GM19438 (cell line): ENCODE measurements at regions not wholly inside any gene's neighbourhood (a gene's known extent, or its start where the extent isn't known, plus 50 kb on each side); places are given as distances from the start of the nearest gene placed in this dataset.
"Not testable (repeated sequence)": the region's sequence is repeated elsewhere in the genome, so short reads cannot be mapped to it uniquely, and the experiment has no call there.

Source experiments
- ATAC-seq: cut with Tn5 transposase; IDR thresholded peaks from one replicate; pipeline ENCODE4 v1.9.1; 2021; ENCODE audit warnings: low read depth; ENCODE audit not compliant: unreplicated experiment

DNA sequence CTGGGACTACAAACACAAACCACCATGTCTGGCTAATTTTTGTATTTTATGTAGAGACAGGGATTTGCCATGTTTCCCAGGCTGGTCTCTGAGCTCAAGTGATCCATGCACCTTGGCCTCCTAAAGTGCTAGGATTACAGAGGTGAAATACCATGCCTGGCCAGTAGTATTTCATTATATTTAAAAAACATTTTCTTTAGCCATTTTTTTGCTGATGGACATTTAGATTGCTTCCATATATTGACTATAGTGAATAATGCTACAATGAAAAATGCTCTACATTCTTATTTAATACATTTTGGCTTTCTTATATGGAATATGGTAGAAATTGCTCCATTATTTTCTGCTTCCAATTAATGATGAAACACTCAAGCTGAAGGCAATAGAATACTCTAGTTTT is 1439.7 kb downstream of the FSTL5 start:
- no peak for ATAC-seq

- no peak for ATAC-seq
These were observed 1418.7 kb downstream of the FSTL5 start for GRCh38 chr4:160745126-160745525.

DNA sequence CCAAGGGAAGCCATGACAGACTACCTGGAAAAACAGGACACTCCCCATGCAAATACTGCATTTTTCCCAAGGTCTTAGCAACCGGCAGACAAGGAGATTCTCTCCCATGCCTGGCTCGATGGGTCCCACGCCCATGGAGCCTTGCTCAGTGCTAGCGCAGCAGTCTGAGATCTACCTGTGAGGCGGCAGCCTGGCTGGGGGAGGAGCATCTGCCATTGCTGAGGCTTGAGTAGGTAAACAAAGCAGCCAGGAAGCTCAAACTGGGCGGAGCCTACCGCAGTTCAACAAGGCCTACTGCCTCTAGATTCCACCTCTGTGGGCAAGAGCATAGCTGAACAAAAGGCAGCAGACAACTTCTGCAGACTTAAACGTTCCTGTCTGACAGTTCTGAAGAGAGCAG is 1417.2 kb downstream of the FSTL5 start:
- ATAC-seq: not testable (repeated sequence)

GRCh38 chr4:160772668-160773067 is 1391.1 kb downstream of the FSTL5 start:
- ATAC-seq: no peak

- no peak for ATAC-seq
These were observed 1368.6 kb downstream of the FSTL5 start for GRCh38 chr4:160795216-160795615.

DNA sequence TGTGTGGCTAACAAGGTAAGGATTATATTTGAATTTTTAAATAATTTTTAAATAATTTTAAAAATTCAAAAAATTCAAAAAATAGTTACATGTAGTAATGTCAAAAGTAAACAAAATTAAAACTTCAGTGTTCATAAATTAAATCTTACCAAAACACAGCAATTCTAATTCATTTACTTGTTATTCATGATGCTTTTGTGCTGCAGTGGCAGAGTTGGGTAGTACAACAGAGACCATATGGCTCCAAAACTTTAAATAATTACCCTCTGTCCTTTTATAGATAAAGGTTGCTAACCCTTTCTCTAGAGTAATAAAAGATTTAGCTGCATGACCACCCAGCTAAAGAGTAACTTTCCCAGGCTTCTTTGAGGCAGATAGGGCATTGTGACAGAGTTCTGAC is 1355.6 kb downstream of the FSTL5 start:
- ATAC-seq: no peak

- ATAC-seq: no peak
These were observed 1354.2 kb downstream of the FSTL5 start for GRCh38 chr4:160809576-160809975.

GRCh38 chr4:160810424-160810823 is 1353.4 kb downstream of the FSTL5 start:
- no peak for ATAC-seq

- no peak for ATAC-seq
These were observed 1352.9 kb downstream of the FSTL5 start for GRCh38 chr4:160810941-160811340.

DNA sequence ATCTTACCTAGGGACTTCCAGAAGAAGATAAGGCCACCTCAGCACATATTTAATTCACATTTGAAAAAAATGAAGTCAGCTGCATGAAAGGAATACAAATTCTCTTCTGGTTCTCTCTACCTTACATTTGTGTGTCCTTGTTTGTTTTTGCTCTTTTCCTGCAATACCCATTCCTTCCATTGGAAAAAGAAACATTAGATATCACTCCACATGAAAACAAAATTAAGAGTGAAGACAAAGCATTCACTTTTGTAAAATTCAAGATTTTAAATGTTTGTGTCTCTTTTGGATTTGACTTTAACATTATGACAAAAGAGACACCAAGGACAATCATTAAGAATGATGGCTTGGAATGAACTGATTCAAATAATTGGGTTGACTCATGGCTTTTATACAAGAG is 1351.8 kb downstream of the FSTL5 start:
- no peak for ATAC-seq

DNA sequence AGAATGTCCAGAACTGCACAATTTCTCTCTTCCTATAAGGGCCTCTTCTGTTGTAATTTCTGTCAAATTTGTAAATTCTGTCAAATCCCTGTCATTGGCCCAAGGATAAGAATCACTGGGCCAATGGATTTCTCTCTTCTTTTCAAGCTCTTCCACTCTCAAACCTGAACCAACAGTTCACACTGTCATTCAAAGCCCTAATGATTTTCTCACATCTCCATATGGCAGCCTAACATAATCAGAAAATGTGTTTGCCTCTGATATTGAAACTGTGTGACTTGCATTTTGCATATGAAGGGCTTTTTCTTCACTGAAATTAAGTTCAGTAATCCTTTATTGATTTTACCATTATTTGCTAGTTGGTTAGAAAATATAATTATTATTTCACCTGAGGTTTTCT is 1349.1 kb downstream of the FSTL5 start:
- no peak for ATAC-seq

- no peak for ATAC-seq
These were observed 1345.2 kb downstream of the FSTL5 start for GRCh38 chr4:160818571-160818970.

GRCh38 chr4:160819791-160820190 is 1344.0 kb downstream of the FSTL5 start:
- ATAC-seq: no peak

DNA sequence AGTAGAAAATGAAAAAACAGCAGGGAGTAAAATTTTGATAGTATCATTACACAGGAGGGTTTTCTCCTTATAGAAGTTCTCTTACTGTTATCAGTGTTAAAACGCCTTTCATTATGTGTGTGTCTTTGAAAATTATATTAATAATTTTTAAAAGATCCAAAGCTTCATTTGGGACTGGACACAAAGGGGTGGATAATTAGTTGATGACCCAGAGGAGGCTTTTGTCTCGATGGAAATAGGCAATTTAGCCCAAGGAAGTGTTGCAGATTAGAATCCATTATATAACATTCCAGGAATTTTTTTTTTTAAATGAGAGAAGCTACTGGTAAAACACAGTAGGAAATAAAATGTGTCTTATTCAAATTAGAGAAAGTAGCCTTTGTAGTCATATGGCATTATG is 1339.3 kb downstream of the FSTL5 start:
- no peak for ATAC-seq

- no peak for ATAC-seq
These were observed 1338.0 kb downstream of the FSTL5 start for GRCh38 chr4:160825644-160826338.

DNA sequence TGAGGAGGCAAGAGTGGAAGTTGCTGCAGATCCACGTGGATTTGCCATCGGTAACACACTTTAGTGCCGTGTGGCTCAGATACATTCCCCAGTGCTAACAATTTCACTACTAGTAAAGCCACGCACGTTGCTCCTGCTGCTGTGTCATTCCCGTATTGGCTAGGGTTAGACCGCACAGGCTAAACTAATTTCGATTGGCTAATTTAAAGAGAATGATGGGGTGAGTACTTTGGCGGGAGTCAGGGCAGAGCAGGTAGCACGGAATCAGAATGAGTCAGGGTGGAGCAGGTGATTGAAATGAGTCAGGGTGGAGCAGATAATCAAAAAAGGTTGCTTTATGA is 1337.5 kb downstream of the FSTL5 start:
- ATAC-seq: no peak

DNA sequence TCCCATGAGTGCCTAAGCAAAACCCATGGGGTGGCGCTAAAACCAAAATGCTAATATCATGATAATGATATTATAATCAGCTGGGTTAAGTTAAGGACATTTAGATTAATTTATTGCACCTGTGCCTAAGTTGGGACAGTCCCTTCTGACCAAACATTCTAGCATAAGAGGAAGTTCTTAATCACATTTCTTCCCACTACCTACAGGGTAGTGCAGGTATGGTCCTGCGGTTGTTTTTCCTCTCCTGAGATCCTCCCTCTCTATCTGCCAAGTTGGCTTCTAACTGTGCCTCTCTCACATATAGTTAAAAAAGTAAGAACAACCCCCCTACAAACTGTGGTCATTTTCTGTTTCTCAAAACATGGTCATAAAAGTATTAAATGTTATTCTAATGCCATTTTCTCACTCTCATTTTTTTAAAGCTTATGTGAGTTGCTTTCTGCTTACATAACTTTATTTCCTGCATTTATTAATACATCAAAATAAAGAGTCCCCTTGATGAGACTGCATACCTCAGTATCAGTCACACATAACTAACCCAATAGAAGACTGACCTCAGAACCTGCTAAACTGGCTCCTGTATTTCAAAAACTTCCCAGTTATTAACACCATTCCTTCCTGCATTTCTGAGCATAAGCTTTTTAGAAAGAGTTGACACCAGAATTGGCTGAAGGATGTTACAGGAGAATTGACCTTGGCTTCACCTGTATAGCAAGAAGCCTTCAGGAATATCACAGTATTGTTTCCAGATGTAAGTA is 1332.5 kb downstream of the FSTL5 start:
- no peak for ATAC-seq

GRCh38 chr4:160835789-160836188 is 1328.0 kb downstream of the FSTL5 start:
- ATAC-seq: no peak

- no peak for ATAC-seq
These were observed 1327.4 kb downstream of the FSTL5 start for GRCh38 chr4:160836431-160836830.

- no peak for ATAC-seq
These were observed 1317.7 kb downstream of the FSTL5 start for GRCh38 chr4:160846121-160846520.

- ATAC-seq: no peak
These were observed 1316.6 kb downstream of the FSTL5 start for GRCh38 chr4:160847228-160847627.

GRCh38 chr4:160848489-160848888 is 1315.3 kb downstream of the FSTL5 start:
- no peak for ATAC-seq
